ENCODE measurements at regions not wholly inside any gene's neighbourhood (a gene's known extent, or its start where the extent isn't known, plus 50 kb on each side); places are given as distances from the start of the nearest gene placed in this dataset.
A peak's percentile ranks its signal among the peaks of the same experiment; 100 is the strongest.
"Not testable (repeated sequence)": the region's sequence is repeated elsewhere in the genome, so short reads cannot be mapped to it uniquely, and the experiment has no call there.

GRCh38 chr18:57951999-57952774, 91.8 kb upstream of the NEDD4L start:
- DNase-seq = no peak

- no peak for DNase-seq
These were observed 92.8 kb upstream of the NEDD4L start for GRCh38 chr18:57951117-57951796.

- DNase-seq = no peak
These were observed 93.5 kb upstream of the NEDD4L start for GRCh38 chr18:57950542-57950941.

GRCh38 chr18:57949335-57949734, 94.7 kb upstream of the NEDD4L start:
- DNase-seq = not testable (repeated sequence)

GRCh38 chr18:57947117-57947516, 96.9 kb upstream of the NEDD4L start:
- no peak for DNase-seq

- no peak for DNase-seq
These were observed 100.3 kb upstream of the NEDD4L start for GRCh38 chr18:57943723-57944122.

GRCh38 chr18:57942493-57942892, 101.5 kb upstream of the NEDD4L start:
- DNase-seq = no peak

GRCh38 chr18:57941841-57942489, 102.1 kb upstream of the NEDD4L start:
- DNase-seq = no peak

GRCh38 chr18:57940166-57940660, 103.8 kb upstream of the NEDD4L start:
- DNase-seq = no peak

- DNase-seq = not testable (repeated sequence)
These were observed 109.7 kb upstream of the NEDD4L start for GRCh38 chr18:57934375-57934774.

GRCh38 chr18:57931038-57931437, 113.0 kb upstream of the NEDD4L start:
- DNase-seq = no peak

- DNase-seq = no peak
These were observed 113.5 kb upstream of the NEDD4L start for GRCh38 chr18:57930476-57930875.

GRCh38 chr18:57929922-57930321, 114.1 kb upstream of the NEDD4L start:
- DNase-seq = no peak

GRCh38 chr18:57928466-57928865, 115.6 kb upstream of the NEDD4L start:
- DNase-seq = no peak

- no peak for DNase-seq
These were observed 116.5 kb upstream of the NEDD4L start for GRCh38 chr18:57927511-57927910.

GRCh38 chr18:57925706-57926105, 118.3 kb upstream of the NEDD4L start:
- no peak for DNase-seq

- DNase-seq = no peak
These were observed 120.4 kb upstream of the NEDD4L start for GRCh38 chr18:57923611-57924010.

GRCh38 chr18:57922885-57923284, 119.8 kb upstream of the ATP8B1 start:
- no peak for DNase-seq

GRCh38 chr18:57921708-57922107, 118.6 kb upstream of the ATP8B1 start:
- DNase-seq = no peak

GRCh38 chr18:57920036-57920435, 116.9 kb upstream of the ATP8B1 start:
- no peak for DNase-seq

GRCh38 chr18:57918601-57919000, 115.5 kb upstream of the ATP8B1 start:
- DNase-seq = no peak

- DNase-seq = no peak
These were observed 113.6 kb upstream of the ATP8B1 start for GRCh38 chr18:57916684-57917083.

- peak; percentile 24 for DNase-seq
These were observed 112.9 kb upstream of the ATP8B1 start for GRCh38 chr18:57915865-57916582.
